ENCODE measurements at regions not wholly inside any gene's neighbourhood (a gene's known extent, or its start where the extent isn't known, plus 50 kb on each side); places are given as distances from the start of the nearest gene placed in this dataset.

DNA sequence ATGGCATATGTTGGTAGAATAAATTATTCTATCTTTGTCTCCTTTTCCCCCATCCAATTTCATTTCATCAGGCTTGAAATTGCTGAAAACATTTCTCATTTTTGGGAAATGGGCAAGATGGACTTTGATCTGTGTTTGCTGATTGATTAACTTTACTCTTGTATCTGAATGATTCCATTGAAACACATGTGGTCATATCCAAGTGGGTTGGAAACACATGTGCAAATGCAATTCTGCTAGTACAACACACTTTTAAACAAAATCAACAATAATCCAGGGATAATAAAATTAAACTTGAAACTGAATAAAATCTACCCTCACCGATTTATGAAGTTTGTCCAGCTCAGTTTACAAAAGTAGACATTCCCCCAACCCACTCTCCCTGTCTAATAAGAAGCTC is 96.9 kb downstream of the EPDR1 start:
- WGBS, result 84% methylated on average over 1 of the region's 1 CpG
- Histone ChIP-seq H3K4me1 (no peaks in the 10 kb centered on the region), H3K9me3 (peaks cover 0 to 4% (median 0%) of the 10 kb centered on the region in 4 donors), H3K4me3 (no peak overlapping the region), H3K36me3 (no peaks in the 10 kb centered on the region), H3K27me3 (no peaks in the 10 kb centered on the region), H3K27ac (replicated peaks in 1 of 4) (no peak overlapping the region)
- intact Hi-C loops (cut with DNase I), result no loop called here
- DNase-seq (ENCODE audit: extremely low spot score), result no peak
- TF ChIP-seq POLR2A (IDR thresholded peaks at IDR 0.05; ENCODE audit: low read depth) (no peak), EP300 (IDR thresholded peaks at IDR 0.05) (no peak), POLR2AphosphoS5 (IDR thresholded peaks at IDR 0.05) (no peak)
- TF ChIP-seq, protein P1, sequence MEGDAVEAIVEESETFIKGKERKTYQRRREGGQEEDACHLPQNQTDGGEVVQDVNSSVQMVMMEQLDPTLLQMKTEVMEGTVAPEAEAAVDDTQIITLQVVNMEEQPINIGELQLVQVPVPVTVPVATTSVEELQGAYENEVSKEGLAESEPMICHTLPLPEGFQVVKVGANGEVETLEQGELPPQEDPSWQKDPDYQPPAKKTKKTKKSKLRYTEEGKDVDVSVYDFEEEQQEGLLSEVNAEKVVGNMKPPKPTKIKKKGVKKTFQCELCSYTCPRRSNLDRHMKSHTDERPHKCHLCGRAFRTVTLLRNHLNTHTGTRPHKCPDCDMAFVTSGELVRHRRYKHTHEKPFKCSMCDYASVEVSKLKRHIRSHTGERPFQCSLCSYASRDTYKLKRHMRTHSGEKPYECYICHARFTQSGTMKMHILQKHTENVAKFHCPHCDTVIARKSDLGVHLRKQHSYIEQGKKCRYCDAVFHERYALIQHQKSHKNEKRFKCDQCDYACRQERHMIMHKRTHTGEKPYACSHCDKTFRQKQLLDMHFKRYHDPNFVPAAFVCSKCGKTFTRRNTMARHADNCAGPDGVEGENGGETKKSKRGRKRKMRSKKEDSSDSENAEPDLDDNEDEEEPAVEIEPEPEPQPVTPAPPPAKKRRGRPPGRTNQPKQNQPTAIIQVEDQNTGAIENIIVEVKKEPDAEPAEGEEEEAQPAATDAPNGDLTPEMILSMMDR (IDR thresholded peaks at IDR 0.05), result no peak

DNA sequence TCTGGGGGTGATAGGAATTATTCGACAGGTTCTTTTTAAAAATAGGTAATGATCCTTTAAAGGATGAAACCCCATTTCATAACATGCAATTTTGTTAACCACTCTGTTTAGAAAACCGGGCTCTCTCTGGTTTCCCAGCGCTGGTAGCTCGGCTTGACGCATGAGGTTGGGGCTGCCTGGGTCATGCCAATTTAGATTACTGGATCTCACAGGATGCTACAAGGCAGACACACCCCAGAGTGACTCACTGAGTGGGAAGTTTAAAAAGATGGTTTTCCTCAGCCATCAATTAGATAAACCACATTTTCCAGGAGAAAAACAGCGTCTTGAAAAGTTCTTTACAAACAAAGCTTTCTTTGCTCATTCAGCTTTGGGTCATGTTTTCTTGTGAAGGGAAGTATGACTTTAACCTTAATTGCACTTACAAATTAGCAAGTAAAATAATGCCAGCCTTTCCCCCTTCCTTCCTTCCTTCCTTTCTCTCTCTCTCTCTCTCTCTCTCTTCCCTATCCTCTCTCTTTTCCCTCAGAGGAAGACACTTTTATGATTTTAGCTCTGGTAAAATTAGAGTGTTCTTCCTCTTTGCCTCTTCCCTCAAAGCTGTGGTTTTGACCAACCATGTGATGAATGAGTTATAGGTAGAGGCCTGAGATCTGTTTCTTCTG is 99.8 kb downstream of the EPDR1 start:
- no peaks in the 10 kb centered on the region for H3K27me3 ChIP-seq
- 72% methylated on average over 6 of the region's 6 CpGs for WGBS
- H3K4me1 ChIP-seq, result no peaks in the 10 kb centered on the region
- TF ChIP-seq, protein P1 (IDR thresholded peaks at IDR 0.05), result no peak
- TF ChIP-seq EP300 (IDR thresholded peaks at IDR 0.05), result no peak
- TF ChIP-seq POLR2AphosphoS5 (IDR thresholded peaks at IDR 0.05), result no peak
- TF ChIP-seq POLR2A (IDR thresholded peaks at IDR 0.05; ENCODE audit: low read depth), result no peak
- no peak for DNase-seq (ENCODE audit: extremely low spot score)
- intact Hi-C loops (cut with DNase I), result no loop called here
- no peak overlapping the region for H3K4me3 ChIP-seq
- H3K27ac ChIP-seq (replicated peaks in 1 of 4), result no peak overlapping the region
- H3K36me3 ChIP-seq, result no peaks in the 10 kb centered on the region
- peaks cover 0 to 1% (median 0%) of the 10 kb centered on the region in 4 donors for H3K9me3 ChIP-seq

DNA sequence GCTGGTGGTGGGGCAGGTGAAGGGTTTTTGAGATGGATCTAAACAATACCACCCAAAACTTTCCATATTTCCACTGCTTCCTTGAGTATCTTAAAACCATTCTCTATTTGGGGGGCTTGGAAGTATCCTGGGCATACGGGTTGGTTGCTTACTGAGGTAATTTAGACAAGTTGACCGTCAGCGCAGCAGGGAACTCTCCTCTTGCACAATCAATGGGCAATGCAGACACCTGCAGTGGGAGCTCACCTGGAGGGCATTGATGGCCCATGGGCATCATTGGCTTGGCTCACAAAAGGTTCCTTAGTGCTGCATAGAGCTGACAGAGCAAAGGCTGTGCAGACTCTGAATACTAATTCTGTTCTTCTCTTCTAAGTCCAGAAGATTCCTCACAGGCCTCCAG is 101.5 kb downstream of the EPDR1 start:
- WGBS, result 87% methylated on average over 3 of the region's 3 CpGs
- DNase-seq (ENCODE audit: extremely low spot score), result no peak

DNA sequence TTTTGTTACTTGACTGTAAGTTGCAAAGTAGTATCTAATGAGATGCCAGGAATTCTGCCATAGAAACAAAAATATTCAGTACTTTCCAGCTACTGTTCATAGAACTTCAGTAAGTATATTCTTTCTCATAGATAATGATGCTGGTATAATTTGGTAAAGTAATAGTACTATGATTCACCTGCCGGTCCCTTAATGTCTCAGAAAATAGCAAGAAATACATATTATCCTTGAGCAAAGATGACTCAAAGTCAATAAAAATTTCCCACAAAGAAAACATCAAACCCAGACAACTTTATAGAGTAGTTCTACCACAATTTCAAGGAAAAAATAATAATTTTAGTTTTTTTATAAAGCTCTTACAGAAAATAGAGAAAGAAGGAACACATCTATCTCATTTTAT is 105.4 kb downstream of the EPDR1 start:
- Histone ChIP-seq H3K4me1 (no peaks in the 10 kb centered on the region), H3K4me3 (no peak overlapping the region), H3K9me3 (no peaks in the 10 kb centered on the region), H3K36me3 (no peaks in the 10 kb centered on the region), H3K27ac (replicated peaks in 1 of 4) (no peak overlapping the region), H3K27me3 (no peaks in the 10 kb centered on the region)
- TF ChIP-seq, protein P1 (IDR thresholded peaks at IDR 0.05), result no peak
- TF ChIP-seq EP300 (IDR thresholded peaks at IDR 0.05) (no peak), POLR2AphosphoS5 (IDR thresholded peaks at IDR 0.05) (no peak), POLR2A (IDR thresholded peaks at IDR 0.05; ENCODE audit: low read depth) (no peak)
- 96% methylated on average over 1 of the region's 1 CpG for WGBS
- intact Hi-C loops (cut with DNase I), result no loop called here
- DNase-seq (ENCODE audit: extremely low spot score), result no peak

More for the DNA sequence above, 101.5 kb downstream of the EPDR1 start:
- TF ChIP-seq POLR2AphosphoS5 (IDR thresholded peaks at IDR 0.05), result no peak
- TF ChIP-seq EP300 (IDR thresholded peaks at IDR 0.05), result no peak
- TF ChIP-seq, protein P1 (IDR thresholded peaks at IDR 0.05), result no peak
- TF ChIP-seq POLR2A (IDR thresholded peaks at IDR 0.05; ENCODE audit: low read depth), result no peak
- no peak overlapping the region for H3K27ac ChIP-seq (replicated peaks in 1 of 4)
- H3K4me1 ChIP-seq, result no peaks in the 10 kb centered on the region
- H3K36me3 ChIP-seq, result no peaks in the 10 kb centered on the region
- intact Hi-C loops (cut with DNase I), result no loop called here
- no peak overlapping the region for H3K4me3 ChIP-seq
- H3K9me3 ChIP-seq, result no peaks in the 10 kb centered on the region
- no peaks in the 10 kb centered on the region for H3K27me3 ChIP-seq

All from esophagus muscularis mucosa (tissue), 4 donors.